ENCODE measurements at regions not wholly inside any gene's neighbourhood (a gene's known extent, or its start where the extent isn't known, plus 50 kb on each side); places are given as distances from the start of the nearest gene placed in this dataset.
"Not testable (repeated sequence)": the region's sequence is repeated elsewhere in the genome, so short reads cannot be mapped to it uniquely, and the experiment has no call there.

GRCh38 chr2:192390401-192390800 lies 195.7 kb upstream of the TMEFF2 start:
- TF ChIP-seq CTCF (conservative IDR thresholded peaks at IDR 0.05; ENCODE audit: low read length), result no peak
- no peak overlapping the region for H3K4me3 ChIP-seq (ENCODE audit: low read length)
- DNase-seq (ENCODE audit: low read depth), result no peak

DNA sequence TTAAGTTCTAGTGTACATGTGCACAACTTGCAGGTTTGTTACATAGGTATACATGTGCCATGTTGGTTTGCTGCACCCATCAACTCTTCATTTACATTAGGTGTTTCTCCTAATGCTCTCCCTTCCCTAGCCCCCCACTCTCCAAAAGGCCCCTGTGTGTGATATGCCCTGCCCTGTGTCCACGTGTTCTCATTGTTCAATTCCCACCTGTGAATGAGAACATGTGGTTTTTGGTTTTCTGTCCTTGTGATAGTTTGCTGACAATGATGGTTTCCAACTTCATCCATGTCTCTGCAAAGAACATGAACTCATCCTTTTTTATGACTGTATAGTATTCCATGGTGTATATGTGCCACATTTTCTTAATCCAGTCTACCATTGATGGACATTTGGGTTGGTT lies 189.5 kb upstream of the TMEFF2 start:
- DNase-seq (ENCODE audit: low read depth); H3K4me3 ChIP-seq (ENCODE audit: low read length): not testable (repeated sequence)

DNA sequence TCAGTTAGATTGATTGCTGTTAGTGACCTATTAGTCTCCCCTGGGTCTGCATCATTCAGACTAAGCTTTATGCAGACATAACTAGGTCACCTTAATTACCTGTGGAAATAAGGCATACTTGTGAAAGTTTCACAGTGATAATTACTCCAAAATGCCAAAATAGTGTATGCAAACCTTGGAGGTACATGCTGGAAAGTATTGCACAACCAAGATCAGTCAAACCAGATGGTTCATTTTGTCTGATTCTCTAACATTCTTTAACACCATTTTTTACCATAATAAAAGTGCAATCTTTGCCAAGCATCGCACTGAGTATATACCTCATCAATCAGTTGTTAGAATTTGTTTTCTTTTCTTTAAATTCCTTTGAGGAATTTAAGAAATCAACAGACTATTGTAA lies 186.3 kb upstream of the TMEFF2 start:
- no peak for TF ChIP-seq CTCF (conservative IDR thresholded peaks at IDR 0.05; ENCODE audit: low read length)
- no peak for DNase-seq (ENCODE audit: low read depth)
- no peak overlapping the region for H3K4me3 ChIP-seq (ENCODE audit: low read length)

DNA sequence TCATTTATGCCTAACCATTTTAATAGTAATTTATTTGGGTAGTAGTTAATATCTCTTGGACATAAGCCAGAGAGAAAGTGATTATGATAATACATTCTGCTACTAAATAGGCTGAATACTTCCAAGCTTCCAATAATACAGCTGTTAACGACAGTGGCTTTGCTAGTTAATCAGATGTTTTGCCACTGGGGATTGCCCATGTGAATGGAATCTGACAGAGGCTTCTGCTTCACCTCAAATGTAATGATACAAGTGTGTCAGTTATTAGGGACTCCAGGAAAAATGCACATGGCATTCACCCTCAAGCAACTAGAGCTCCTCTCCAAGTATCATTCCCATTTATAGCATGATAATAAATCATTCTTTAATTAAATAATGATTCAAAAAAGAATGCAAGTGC lies 185.0 kb upstream of the TMEFF2 start:
- TF ChIP-seq CTCF (conservative IDR thresholded peaks at IDR 0.05; ENCODE audit: low read length), result no peak
- no peak for DNase-seq (ENCODE audit: low read depth)
- no peak overlapping the region for H3K4me3 ChIP-seq (ENCODE audit: low read length)

GRCh38 chr2:192377173-192377572 lies 182.4 kb upstream of the TMEFF2 start:
- TF ChIP-seq CTCF (conservative IDR thresholded peaks at IDR 0.05; ENCODE audit: low read length), result no peak
- H3K4me3 ChIP-seq (ENCODE audit: low read length), result no peak overlapping the region
- DNase-seq (ENCODE audit: low read depth), result no peak

DNA sequence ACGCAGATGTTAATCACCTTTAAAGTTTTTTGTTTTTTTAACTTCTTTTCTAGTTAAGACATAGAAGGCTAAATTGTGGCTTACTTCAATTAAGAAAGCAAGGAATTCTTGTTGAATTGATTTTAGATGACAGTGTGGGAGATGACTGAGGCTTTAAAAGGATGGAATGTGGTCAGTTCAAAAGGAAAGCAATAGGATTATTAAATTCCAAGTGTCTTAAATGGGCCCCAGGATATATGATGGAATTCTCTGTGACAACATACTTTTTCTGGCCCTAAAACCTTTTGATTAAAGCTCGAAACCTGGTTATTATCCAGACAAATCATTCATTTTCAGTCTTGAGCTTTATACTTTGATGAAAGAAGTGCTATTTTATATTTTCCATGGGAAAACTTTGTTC lies 179.0 kb upstream of the TMEFF2 start:
- no peak for TF ChIP-seq CTCF (conservative IDR thresholded peaks at IDR 0.05; ENCODE audit: low read length)
- DNase-seq (ENCODE audit: low read depth), result no peak
- no peak overlapping the region for H3K4me3 ChIP-seq (ENCODE audit: low read length)

DNA sequence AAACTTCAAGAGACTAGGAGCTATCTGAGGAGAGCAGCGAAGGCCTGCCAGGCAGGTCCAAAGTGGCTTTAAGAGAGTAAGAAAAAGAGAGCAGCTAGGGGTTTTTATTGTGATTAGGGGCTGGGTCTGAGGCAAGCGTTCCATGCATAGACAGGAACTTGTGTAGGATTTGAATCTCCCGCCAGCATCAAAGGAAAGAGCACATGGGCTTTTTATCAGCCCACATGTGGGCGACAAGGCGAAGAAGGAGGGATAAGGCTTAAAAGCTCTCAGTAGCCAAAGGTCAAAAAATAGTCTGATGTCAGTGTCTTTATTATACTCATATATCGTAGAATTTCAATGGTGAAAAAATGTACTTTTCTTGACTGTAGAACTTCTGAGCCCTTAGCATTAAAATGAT lies 178.5 kb upstream of the TMEFF2 start:
- H3K4me3 ChIP-seq (ENCODE audit: low read length), result no peak overlapping the region
- DNase-seq (ENCODE audit: low read depth), result no peak
- no peak for TF ChIP-seq CTCF (conservative IDR thresholded peaks at IDR 0.05; ENCODE audit: low read length)

- H3K4me3 ChIP-seq (ENCODE audit: low read length), result no peak overlapping the region
- DNase-seq (ENCODE audit: low read depth), result no peak
- TF ChIP-seq CTCF (conservative IDR thresholded peaks at IDR 0.05; ENCODE audit: low read length), result no peak
Observed at GRCh38 chr2:192369969-192370368, 175.2 kb upstream of the TMEFF2 start.
